AG09309 (cell line): ENCODE measurements at regions not wholly inside any gene's neighbourhood (a gene's known extent, or its start where the extent isn't known, plus 50 kb on each side); places are given as distances from the start of the nearest gene placed in this dataset.
"Not testable (repeated sequence)": the region's sequence is repeated elsewhere in the genome, so short reads cannot be mapped to it uniquely, and the experiment has no call there.

ENCODE experiments used
- DNase-seq: peaks from one replicate; pipeline ENCODE4 v3.0.0-alpha.2; 2010; ENCODE audit warnings: low read depth
- H3K4me3 ChIP-seq: 2 replicates; pipeline ENCODE4 v1.5.1; 2011; ENCODE audit warnings: mild to moderate bottlenecking, low read depth, low read length, moderate library complexity; ENCODE audit not compliant: control insufficient read depth
- CTCF ChIP-seq: IDR thresholded peaks from 2 replicates; pipeline ENCODE4 v1.5.1; 2011; ENCODE audit warnings: mild to moderate bottlenecking, low read depth, low read length, inconsistent platforms; ENCODE audit not compliant: insufficient read depth, control insufficient read depth; ENCODE audit errors: missing control alignments

- DNase-seq: no peak
- TF ChIP-seq CTCF: no peak
- H3K4me3 ChIP-seq: no peak overlapping the region
Measured at GRCh38 chr5:110977915-110978314, 93.6 kb upstream of the TSLP start.

GRCh38 chr5:110985882-110986281 lies 85.6 kb upstream of the TSLP start:
- not testable (repeated sequence) for H3K4me3 ChIP-seq, DNase-seq

GRCh38 chr5:110987573-110987972 lies 83.9 kb upstream of the TSLP start:
- not testable (repeated sequence) for DNase-seq

GRCh38 chr5:110996742-110997141 lies 74.8 kb upstream of the TSLP start:
- no peak for TF ChIP-seq CTCF
- no peak for DNase-seq
- no peak overlapping the region for H3K4me3 ChIP-seq

More at GRCh38 chr5:110987573-110987972, 83.9 kb upstream of the TSLP start:
- H3K4me3 ChIP-seq: not testable (repeated sequence)

GRCh38 chr5:111002036-111002435 lies 69.5 kb upstream of the TSLP start:
- H3K4me3 ChIP-seq: no peak overlapping the region
- no peak for TF ChIP-seq CTCF
- DNase-seq: no peak

- no peak for DNase-seq
- no peak overlapping the region for H3K4me3 ChIP-seq
- TF ChIP-seq CTCF: no peak
Measured at GRCh38 chr5:111003623-111004022, 67.9 kb upstream of the TSLP start.

GRCh38 chr5:111004291-111004690 lies 67.2 kb upstream of the TSLP start:
- H3K4me3 ChIP-seq: no peak overlapping the region
- no peak for TF ChIP-seq CTCF
- no peak for DNase-seq

GRCh38 chr5:111010783-111011182 lies 60.7 kb upstream of the TSLP start:
- DNase-seq: no peak
- TF ChIP-seq CTCF: no peak
- no peak overlapping the region for H3K4me3 ChIP-seq
